Trophoblast cell (in vitro differentiated cells and primary cell): ENCODE measurements at regions not wholly inside any gene's neighbourhood (a gene's known extent, or its start where the extent isn't known, plus 50 kb on each side); places are given as distances from the start of the nearest gene placed in this dataset.
A peak's percentile ranks its signal among the peaks of the same experiment; 100 is the strongest.

Source experiments
- DNase-seq, 2 donors: peaks; one replicate each; pipeline ENCODE4 v3.0.0-alpha.2; 2016
- H2AFZ ChIP-seq: 2 replicates; pipeline ENCODE4 v1.6.1; 2013; ENCODE audit warnings: low read length, moderate library complexity, mild to moderate bottlenecking; ENCODE audit not compliant: insufficient read depth, poor library complexity
- H2AK5ac ChIP-seq: 2 replicates; pipeline ENCODE4 v1.6.1; 2013; ENCODE audit warnings: mild to moderate bottlenecking, low read length
- H2BK120ac ChIP-seq: 2 replicates; pipeline ENCODE4 v1.6.1; 2013; ENCODE audit warnings: low read length, mild to moderate bottlenecking, moderate library complexity; ENCODE audit not compliant: insufficient read depth, poor library complexity
- H2BK12ac ChIP-seq: 2 replicates; pipeline ENCODE4 v1.6.1; 2013; ENCODE audit warnings: mild to moderate bottlenecking, low read length, moderate library complexity
- H2BK5ac ChIP-seq: 2 replicates; pipeline ENCODE4 v1.6.1; 2013; ENCODE audit warnings: low read length, low read depth, moderate library complexity, mild to moderate bottlenecking; ENCODE audit not compliant: poor library complexity
- H3K14ac ChIP-seq: 2 replicates; pipeline ENCODE4 v1.6.1; 2013; ENCODE audit warnings: mild to moderate bottlenecking, low read length
- H3K18ac ChIP-seq: 2 replicates; pipeline ENCODE4 v1.6.1; 2013; ENCODE audit warnings: mild to moderate bottlenecking, low read length
- H3K23ac ChIP-seq: 2 replicates; pipeline ENCODE4 v1.6.1; 2013; ENCODE audit warnings: low read length
- H3K27ac ChIP-seq: 2 replicates; pipeline ENCODE4 v1.5.1; 2013; ENCODE audit warnings: low read depth, mild to moderate bottlenecking, inconsistent platforms, low read length, moderate library complexity
- H3K27me3 ChIP-seq: 2 replicates; pipeline ENCODE4 v1.6.1; 2013; ENCODE audit warnings: inconsistent platforms, mild to moderate bottlenecking, low read length, moderate library complexity; ENCODE audit not compliant: insufficient read depth
- H3K36me3 ChIP-seq, 2 experiments: 1 replicate in 1 of 2; 2 replicates in 1 of 2; pipeline ENCODE4 v1.6.1; 2013; ENCODE audit warnings: low read length in 2 of 2, mild to moderate bottlenecking in 2 of 2, moderate library complexity in 1 of 2; ENCODE audit not compliant: insufficient read depth in 2 of 2, control insufficient read depth in 1 of 2
- H3K4ac ChIP-seq: 2 replicates; pipeline ENCODE4 v1.6.1; 2013; ENCODE audit warnings: low read depth, mild to moderate bottlenecking, low read length, moderate library complexity
- H3K4me1 ChIP-seq, 2 experiments: 1 replicate in 1 of 2; 2 replicates in 1 of 2; pipeline ENCODE4 v1.6.1; 2013; ENCODE audit warnings: low read length in 2 of 2, mild to moderate bottlenecking in 2 of 2, moderate library complexity in 1 of 2; ENCODE audit not compliant: insufficient read depth in 2 of 2, control insufficient read depth in 1 of 2
- H3K4me2 ChIP-seq: 2 replicates; pipeline ENCODE4 v1.6.1; 2013; ENCODE audit warnings: inconsistent platforms, mild to moderate bottlenecking, low read length, moderate library complexity
- H3K4me3 ChIP-seq: 2 replicates; pipeline ENCODE4 v1.5.1; 2013; ENCODE audit warnings: mild to moderate bottlenecking, low read depth, low read length, inconsistent platforms
- H3K79me1 ChIP-seq: one replicate; pipeline ENCODE4 v1.6.1; 2013; ENCODE audit warnings: low read length
- H3K79me2 ChIP-seq: 2 replicates; pipeline ENCODE4 v1.6.1; 2013; ENCODE audit warnings: low read length, mild to moderate bottlenecking; ENCODE audit not compliant: control insufficient read depth, insufficient read depth, poor library complexity
- H3K9ac ChIP-seq: 2 replicates; pipeline ENCODE4 v1.6.1; 2013; ENCODE audit warnings: mild to moderate bottlenecking, low read length
- H3K9me3 ChIP-seq: 2 replicates; pipeline ENCODE4 v1.6.1; 2013; ENCODE audit warnings: low read depth, mild to moderate bottlenecking, control low read depth, inconsistent platforms, low read length; ENCODE audit not compliant: insufficient read depth
- H4K12ac ChIP-seq: 2 replicates; pipeline ENCODE4 v1.6.1; 2013; ENCODE audit warnings: low read depth, mild to moderate bottlenecking, low read length, moderate library complexity
- H4K8ac ChIP-seq: 2 replicates; pipeline ENCODE4 v1.6.1; 2013; ENCODE audit warnings: low read depth, mild to moderate bottlenecking, low read length, moderate library complexity
- H4K91ac ChIP-seq: one replicate; pipeline ENCODE4 v1.6.1; 2013; ENCODE audit warnings: low read depth, mild to moderate bottlenecking, low read length, moderate library complexity
- WGBS: extraction: QIAGEN DNeasy Blood & Tissue Kit; methylation state at CpG from one replicate; pipeline ENCODE4 v1.1.7; 2013; ENCODE audit warnings: missing lambda C conversion rate; ENCODE audit not compliant: insufficient read length, insufficient coverage; ENCODE audit errors: extremely low coverage; 5-methylcytosine and 5-hydroxymethylcytosine counted together

DNA sequence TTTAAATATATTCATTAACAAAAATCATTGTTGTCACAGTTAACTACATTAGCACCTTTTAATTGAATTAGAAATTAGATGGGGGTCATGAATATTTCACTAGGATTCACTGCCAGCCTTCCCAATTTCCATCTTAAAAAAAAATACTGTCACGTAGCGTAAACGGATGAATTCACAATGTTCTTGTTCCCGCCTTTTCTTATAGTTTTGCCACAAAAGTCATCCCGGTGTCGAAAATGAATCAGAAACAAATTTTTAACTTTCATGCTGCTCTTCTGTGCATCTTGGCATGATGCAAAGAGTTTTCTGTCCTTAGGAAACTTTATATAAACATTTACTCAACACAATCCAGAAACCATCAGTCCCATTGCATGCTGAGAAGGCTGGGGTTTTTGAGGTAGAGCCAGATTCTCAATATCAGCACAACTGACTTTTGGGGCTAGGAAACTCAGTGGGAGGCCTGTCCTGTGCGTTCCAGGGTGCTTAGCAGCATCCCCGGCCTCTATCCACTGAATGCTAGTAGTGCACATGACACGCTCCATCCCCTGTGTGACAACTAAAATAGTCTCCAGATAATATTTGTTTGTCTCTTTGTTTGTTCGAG lies 252.9 kb upstream of the XYLT1 start:
- DNase-seq, result no peak
- Histone ChIP-seq H4K12ac (no peak overlapping the region), H3K23ac (no peak overlapping the region), H3K79me1 (no peaks in the 10 kb centered on the region), H3K4ac (no peak overlapping the region), H3K27ac (no peak overlapping the region), H3K14ac (no peak overlapping the region), H3K27me3 (no peaks in the 10 kb centered on the region), H2BK120ac (no peak overlapping the region), H3K4me2 (no peak overlapping the region), H4K91ac (no peak overlapping the region), H3K9ac (no peak overlapping the region), H2AK5ac (no peak overlapping the region), H3K4me1 (no peaks in the 10 kb centered on the region), H2BK12ac (no peak overlapping the region), H2AFZ (no peak overlapping the region), H3K79me2 (no peaks in the 10 kb centered on the region), H3K18ac (no peak overlapping the region), H4K8ac (no peak overlapping the region), H3K4me3 (no peak overlapping the region), H3K9me3 (no peaks in the 10 kb centered on the region), H2BK5ac (no peak overlapping the region), H3K36me3 (no peaks in the 10 kb centered on the region)
- no CpG with 5 or more reads among the region's 10 CpGs for WGBS

DNA sequence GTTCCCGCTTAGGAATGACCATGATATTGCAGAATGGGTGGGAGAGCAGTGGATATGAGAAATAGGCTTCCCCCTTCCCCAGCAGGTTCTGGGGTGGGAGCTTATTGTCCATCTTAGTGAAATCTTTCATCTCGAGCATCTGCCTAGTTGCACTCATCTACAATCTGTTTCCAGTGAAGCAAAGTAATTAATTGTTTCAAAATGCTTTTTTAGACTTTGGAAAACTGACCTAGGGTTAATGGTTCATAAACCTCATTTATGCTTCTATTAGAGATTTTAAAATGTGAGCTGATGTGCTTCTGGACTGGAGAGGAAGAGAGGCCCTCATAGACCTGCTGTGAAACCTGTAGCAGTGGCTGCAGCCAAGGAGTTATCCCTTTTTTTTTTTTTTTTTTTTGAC lies 247.7 kb upstream of the XYLT1 start:
- Histone ChIP-seq H3K36me3 (no peaks in the 10 kb centered on the region), H2BK120ac (no peak overlapping the region), H2BK12ac (no peak overlapping the region), H2AK5ac (no peak overlapping the region), H3K27ac (no peak overlapping the region), H3K79me1 (no peaks in the 10 kb centered on the region), H2BK5ac (no peak overlapping the region), H3K23ac (no peak overlapping the region), H3K4me2 (no peak overlapping the region), H3K18ac (no peak overlapping the region), H3K14ac (no peak overlapping the region), H3K79me2 (no peaks in the 10 kb centered on the region), H3K27me3 (no peaks in the 10 kb centered on the region), H3K4ac (no peak overlapping the region), H4K91ac (no peak overlapping the region), H3K4me1 (no peaks in the 10 kb centered on the region), H3K9ac (no peak overlapping the region), H2AFZ (no peak overlapping the region), H3K4me3 (no peak overlapping the region), H4K12ac (no peak overlapping the region), H3K9me3 (peaks cover 2% of the 10 kb centered on the region), H4K8ac (no peak overlapping the region)
- WGBS, result no CpG with 5 or more reads among the region's 2 CpGs
- DNase-seq, result no peak

DNA sequence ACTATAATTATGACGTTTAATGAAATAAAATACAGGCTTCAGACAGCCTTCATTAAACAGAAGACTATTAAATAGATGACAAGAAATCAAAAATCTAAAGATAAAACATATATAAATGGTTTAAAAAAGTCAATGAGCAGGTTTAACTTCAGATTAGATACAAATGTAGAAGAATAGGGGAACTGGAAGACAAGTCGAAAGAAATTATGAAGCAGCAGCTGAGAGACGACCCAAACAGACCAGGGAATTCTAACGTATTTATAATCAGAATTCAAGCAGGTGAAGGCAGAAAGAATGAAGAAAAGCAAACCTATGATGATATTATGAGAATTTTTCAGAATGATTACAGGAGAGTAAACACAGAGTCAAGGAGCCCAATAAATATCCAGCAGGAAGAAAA lies 235.1 kb upstream of the XYLT1 start:
- no peak overlapping the region for H2BK12ac ChIP-seq
- H3K4me3 ChIP-seq, result no peak overlapping the region
- no peak overlapping the region for H3K9ac ChIP-seq
- no peak overlapping the region for H4K91ac ChIP-seq
- H4K8ac ChIP-seq, result no peak overlapping the region
- no peak overlapping the region for H3K14ac ChIP-seq
- H3K27ac ChIP-seq, result no peak overlapping the region
- no peaks in the 10 kb centered on the region for H3K4me1 ChIP-seq
- no CpG with 5 or more reads among the region's 4 CpGs for WGBS
- no peak for DNase-seq
- no peaks in the 10 kb centered on the region for H3K79me2 ChIP-seq
- no peak overlapping the region for H4K12ac ChIP-seq
- H3K4me2 ChIP-seq, result no peak overlapping the region
- no peaks in the 10 kb centered on the region for H3K79me1 ChIP-seq
- no peak overlapping the region for H3K18ac ChIP-seq
- H2AK5ac ChIP-seq, result no peak overlapping the region
- no peaks in the 10 kb centered on the region for H3K9me3 ChIP-seq
- H2BK5ac ChIP-seq, result no peak overlapping the region
- no peak overlapping the region for H3K23ac ChIP-seq
- no peaks in the 10 kb centered on the region for H3K27me3 ChIP-seq
- no peak overlapping the region for H2AFZ ChIP-seq
- H3K4ac ChIP-seq, result no peak overlapping the region
- no peaks in the 10 kb centered on the region for H3K36me3 ChIP-seq
- no peak overlapping the region for H2BK120ac ChIP-seq

GRCh38 chr16:17696616-17697015 lies 225.9 kb upstream of the XYLT1 start:
- Histone ChIP-seq H3K4me1 (no peaks in the 10 kb centered on the region), H3K14ac (no peak overlapping the region), H2BK120ac (no peak overlapping the region), H3K4ac (no peak overlapping the region), H3K4me2 (no peak overlapping the region), H4K12ac (no peak overlapping the region), H3K79me2 (no peaks in the 10 kb centered on the region), H2BK5ac (no peak overlapping the region), H3K18ac (no peak overlapping the region), H4K91ac (no peak overlapping the region), H4K8ac (no peak overlapping the region), H3K4me3 (no peak overlapping the region), H3K36me3 (no peaks in the 10 kb centered on the region), H2BK12ac (no peak overlapping the region), H3K23ac (no peak overlapping the region), H2AK5ac (no peak overlapping the region), H3K79me1 (no peaks in the 10 kb centered on the region), H3K27me3 (no peaks in the 10 kb centered on the region), H3K9ac (no peak overlapping the region), H3K9me3 (no peaks in the 10 kb centered on the region), H2AFZ (no peak overlapping the region), H3K27ac (no peak overlapping the region)
- peak; percentile 58 to 89 for DNase-seq
- no CpG with 5 or more reads among the region's 3 CpGs for WGBS
